GM23338 (cell line): ENCODE measurements at regions not wholly inside any gene's neighbourhood (a gene's known extent, or its start where the extent isn't known, plus 50 kb on each side); places are given as distances from the start of the nearest gene placed in this dataset.

Experiments used
- ATAC-seq: fragments of 200-7000 bp; cut with Tn5 transposase; 3 replicates; pipeline ENCODE4 v1.9.1; 2020
- DNase-seq: peaks from one replicate; pipeline ENCODE4 v3.0.0-alpha.2; 2015; ENCODE audit warnings: low spot score
- H2AFZ ChIP-seq: fragments of 200-600 bp; sonication (generic); 2 replicates; pipeline ENCODE4 v1.8.0; 2016; ENCODE audit warnings: antibody characterized with exemption, mild to moderate bottlenecking, moderate library complexity
- H3F3A ChIP-seq: fragments of 200-600 bp; sonication (generic); replicated peaks from 2 replicates; pipeline ENCODE4 v1.8.0; 2017; ENCODE audit warnings: antibody characterized with exemption, mixed run types, low read depth
- H3K27ac ChIP-seq: fragments of 200-600 bp; sonication (generic); 2 replicates; pipeline ENCODE4 v1.6.1; 2016; ENCODE audit warnings: low read depth
- H3K27me3 ChIP-seq: fragments of 200-600 bp; sonication (generic); 2 replicates; pipeline ENCODE4 v1.8.0; 2016; ENCODE audit warnings: mild to moderate bottlenecking, mixed run types, moderate library complexity; ENCODE audit not compliant: insufficient read depth
- H3K36me3 ChIP-seq: fragments of 200-600 bp; sonication (generic); 2 replicates; pipeline ENCODE4 v1.8.0; 2016; ENCODE audit warnings: mild to moderate bottlenecking; ENCODE audit not compliant: insufficient read depth
- H3K4me1 ChIP-seq: fragments of 200-600 bp; sonication (generic); 2 replicates; pipeline ENCODE4 v1.8.0; 2016; ENCODE audit warnings: mild to moderate bottlenecking, moderate library complexity; ENCODE audit not compliant: insufficient read depth
- H3K4me2 ChIP-seq: fragments of 200-600 bp; sonication (generic); 2 replicates; pipeline ENCODE4 v1.7.1; 2017; ENCODE audit warnings: mixed run types
- H3K4me3 ChIP-seq: fragments of 200-600 bp; sonication (generic); 2 replicates; pipeline ENCODE4 v1.6.1; 2016; ENCODE audit warnings: mixed run types
- H3K79me2 ChIP-seq: fragments of 200-600 bp; sonication (generic); replicated peaks from 2 replicates; pipeline ENCODE4 v1.8.0; 2017; ENCODE audit warnings: mild to moderate bottlenecking; ENCODE audit not compliant: insufficient read depth
- H3K9me2 ChIP-seq: fragments of 200-600 bp; sonication (generic); 2 replicates; pipeline ENCODE4 v1.8.0; 2017; ENCODE audit not compliant: insufficient read depth
- H4K20me1 ChIP-seq: fragments of 200-600 bp; sonication (generic); replicated peaks from 2 replicates; pipeline ENCODE4 v1.8.0; 2017; ENCODE audit warnings: mild to moderate bottlenecking; ENCODE audit not compliant: insufficient read depth
- H3K27ac Mint-ChIP-seq: 2 replicates; pipeline ENCODE4 v1.8.0; 2020; ENCODE audit warnings: inconsistent platforms, mild to moderate bottlenecking, moderate library complexity, mixed read lengths
- H3K27me3 Mint-ChIP-seq: 3 replicates; pipeline ENCODE4 v1.8.0; 2022; ENCODE audit warnings: low read depth, mild to moderate bottlenecking, moderate library complexity, mixed read lengths, inconsistent platforms; ENCODE audit not compliant: insufficient read depth, poor library complexity
- H3K36me3 Mint-ChIP-seq: 3 replicates; pipeline ENCODE4 v1.8.0; 2021; ENCODE audit warnings: low read depth, mild to moderate bottlenecking, inconsistent platforms, moderate library complexity, mixed read lengths
- H3K4me1 Mint-ChIP-seq: 3 replicates; pipeline ENCODE4 v1.8.0; 2020; ENCODE audit warnings: mild to moderate bottlenecking, inconsistent platforms, mixed read lengths
- H3K4me3 Mint-ChIP-seq: 3 replicates; pipeline ENCODE4 v1.8.0; 2021; ENCODE audit warnings: moderate library complexity, mild to moderate bottlenecking, inconsistent platforms, mixed read lengths
- H3K9me3 Mint-ChIP-seq: 3 replicates; pipeline ENCODE4 v1.8.0; 2020; ENCODE audit warnings: moderate library complexity, mild to moderate bottlenecking, inconsistent platforms, mixed read lengths
- CTCF ChIP-seq, 2 experiments: fragments of 200-600 bp in 1 of 2; sonication (generic) in 1 of 2; conservative IDR thresholded peaks; 2 replicates each; pipeline versions ENCODE4 v1.5.1 to v1.6.1; 2016 to 2017; ENCODE audit warnings: antibody characterized with exemption in 2 of 2, low read depth in 2 of 2, mild to moderate bottlenecking in 2 of 2, moderate library complexity in 1 of 2
- EZH2 ChIP-seq: fragments of 200-600 bp; sonication (generic); IDR thresholded peaks from one replicate; pipeline ENCODE4 v1.8.0; 2017; ENCODE audit warnings: antibody characterized with exemption, mild to moderate bottlenecking, low read depth; ENCODE audit not compliant: unreplicated experiment
- EZH2phosphoT487 ChIP-seq: fragments of 200-600 bp; sonication (generic); IDR thresholded peaks from one replicate; pipeline ENCODE4 v1.8.1; 2018; ENCODE audit warnings: antibody characterized with exemption; ENCODE audit not compliant: unreplicated experiment
- JUNB ChIP-seq: IDR thresholded peaks from one replicate; pipeline ENCODE4 v1.6.1; 2016; ENCODE audit warnings: antibody characterized with exemption; ENCODE audit not compliant: unreplicated experiment
- NANOG ChIP-seq: IDR thresholded peaks from 2 replicates; pipeline ENCODE4 v1.6.1; 2016; ENCODE audit warnings: antibody characterized with exemption, borderline replicate concordance
- POLR2AphosphoS5 ChIP-seq: IDR thresholded peaks from 2 replicates; pipeline ENCODE4 v1.6.1; 2016; ENCODE audit warnings: antibody characterized with exemption, low read depth
- REST ChIP-seq: IDR thresholded peaks from one replicate; pipeline ENCODE4 v1.6.1; 2018; ENCODE audit warnings: antibody characterized with exemption; ENCODE audit not compliant: unreplicated experiment
- STAT1 ChIP-seq: IDR thresholded peaks from one replicate; pipeline ENCODE4 v1.6.1; 2016; ENCODE audit warnings: antibody characterized with exemption; ENCODE audit not compliant: unreplicated experiment
- ZNF331 ChIP-seq: fragments of 250-450 bp; sonication (Bioruptor Pico); IDR thresholded peaks from 2 replicates; pipeline ENCODE4 v1.5.0; 2020; ENCODE audit warnings: low read depth, mild to moderate bottlenecking, moderate library complexity
- ZNF462 ChIP-seq: fragments of 250-450 bp; sonication (Bioruptor Pico); IDR thresholded peaks from 2 replicates; pipeline ENCODE4 v1.5.0; 2020; ENCODE audit warnings: mild to moderate bottlenecking, moderate library complexity

GRCh38 chr11:107265591-107266121 is 192.0 kb downstream of the CWF19L2 start:
- H3K36me3 ChIP-seq, result no peaks in the 10 kb centered on the region
- H3K27me3 ChIP-seq, result no peaks in the 10 kb centered on the region
- TF ChIP-seq EZH2phosphoT487 (no peak), POLR2AphosphoS5 (no peak), ZNF331 (no peak), ZNF462 (CRISPR knock-in tag) (no peak), STAT1 (no peak), JUNB (no peak), REST (no peak), EZH2 (no peak), CTCF (conservative IDR thresholded peaks at IDR 0.05; ENCODE audit: low read depth in 2 of 2) (no peak), NANOG (no peak)
- ATAC-seq, result no peak
- no peak for DNase-seq
- Mint-ChIP-seq H3K4me3 (no peak overlapping the region), H3K27ac (no peak overlapping the region), H3K36me3 (no peaks in the 10 kb centered on the region), H3K4me1 (no peaks in the 10 kb centered on the region), H3K27me3 (peaks cover 3% of the 10 kb centered on the region), H3K9me3 (no peaks in the 10 kb centered on the region)
- no peaks in the 10 kb centered on the region for H3K79me2 ChIP-seq
- H4K20me1 ChIP-seq, result no peaks in the 10 kb centered on the region
- no peak overlapping the region for H3K4me2 ChIP-seq
- H3K4me3 ChIP-seq, result no peak overlapping the region
- no peak overlapping the region for H2AFZ ChIP-seq
- H3K9me2 ChIP-seq, result no peaks in the 10 kb centered on the region
- H3F3A ChIP-seq, result no peaks in the 10 kb centered on the region
- no peak overlapping the region for H3K27ac ChIP-seq
- no peaks in the 10 kb centered on the region for H3K4me1 ChIP-seq
